GM13977 (cell line): ENCODE measurements at regions not wholly inside any gene's neighbourhood (a gene's known extent, or its start where the extent isn't known, plus 50 kb on each side); places are given as distances from the start of the nearest gene placed in this dataset.

ENCODE experiments used
- DNase-seq: peaks from one replicate; pipeline ENCODE4 v3.0.0; 2012; ENCODE audit warnings: low spot score
- CTCF ChIP-seq: IDR thresholded peaks from 2 replicates; pipeline ENCODE4 v1.5.1; 2012; ENCODE audit warnings: mild to moderate bottlenecking, control low read depth; ENCODE audit not compliant: insufficient read depth; ENCODE audit errors: extremely low read depth, missing control alignments
- in situ Hi-C: fragments of 300-500 bp; cut with MboI; formaldehyde crosslinking; loops from one replicate; pipeline ENCODE4 v1.12.0; 2022; ENCODE audit warnings: low sequenced_read_pairs, low pct_unique_long_range_greater_than_20kb, mixed read lengths, inconsistent platforms; ENCODE audit not compliant: unreplicated experiment

GRCh38 chr14:56371737-56372136 is 207.9 kb upstream of the TMEM260 start:
- TF ChIP-seq CTCF: no peak
- in situ Hi-C loops: no loop called here
- DNase-seq: no peak

GRCh38 chr14:56374421-56374820 is 205.2 kb upstream of the TMEM260 start:
- DNase-seq: no peak
- no peak for TF ChIP-seq CTCF
- in situ Hi-C loops: no loop called here

GRCh38 chr14:56378046-56378445 is 201.6 kb upstream of the TMEM260 start:
- in situ Hi-C loops: no loop called here
- TF ChIP-seq CTCF: no peak
- no peak for DNase-seq

GRCh38 chr14:56378475-56378877 is 201.1 kb upstream of the TMEM260 start:
- DNase-seq: no peak
- in situ Hi-C loops: no loop called here
- no peak for TF ChIP-seq CTCF

- in situ Hi-C loops: no loop called here
These were observed 199.6 kb upstream of the TMEM260 start for GRCh38 chr14:56379956-56380355.

GRCh38 chr14:56386024-56386423 is 193.6 kb upstream of the TMEM260 start:
- no peak for TF ChIP-seq CTCF
- DNase-seq: no peak
- in situ Hi-C loops: no loop called here

More at GRCh38 chr14:56379956-56380355, 199.6 kb upstream of the TMEM260 start:
- DNase-seq: no peak
- TF ChIP-seq CTCF: no peak

- no peak for TF ChIP-seq CTCF
- DNase-seq: no peak
- in situ Hi-C loops: no loop called here
These were observed 188.7 kb upstream of the TMEM260 start for GRCh38 chr14:56390859-56391258.
